ENCODE measurements at regions not wholly inside any gene's neighbourhood (a gene's known extent, or its start where the extent isn't known, plus 50 kb on each side); places are given as distances from the start of the nearest gene placed in this dataset.

- TF ChIP-seq ZNF148 (tag by site-specific recombination; IDR thresholded peaks at IDR 0.05; ENCODE audit: borderline replicate concordance) (no peak), KLF8 (tag by site-specific recombination; IDR thresholded peaks at IDR 0.05) (no peak), ZNF350 (tag by site-specific recombination; IDR thresholded peaks at IDR 0.05) (no peak), ZNF585B (tag by site-specific recombination; IDR thresholded peaks at IDR 0.05) (no peak), ZNF768 (tag by site-specific recombination; IDR thresholded peaks at IDR 0.05) (no peak)
Observed at GRCh38 chr14:104392396-104393198, 187.0 kb upstream of the C14orf180 start (continued).

- H3K27ac ChIP-seq (ENCODE audit: extremely low read depth, low read depth, low read length) = no peak overlapping the region
- no peak overlapping the region for H3K4me3 ChIP-seq (ENCODE audit: low read depth, low read length)
- TF ChIP-seq HOXC10 (CRISPR knock-in tag; IDR thresholded peaks at IDR 0.05) (no peak), ZNF202 (tag by site-specific recombination; IDR thresholded peaks at IDR 0.05; ENCODE audit: borderline replicate concordance) (no peak), ZNF596 (tag by site-specific recombination; IDR thresholded peaks at IDR 0.05) (no peak), ZNF211 (tag by site-specific recombination; IDR thresholded peaks at IDR 0.05; ENCODE audit: low read depth) (no peak), ZFP69B (tag by site-specific recombination; IDR thresholded peaks at IDR 0.05) (no peak), ZNF785 (tag by site-specific recombination; IDR thresholded peaks at IDR 0.05) (no peak), BCL11A (tag by site-specific recombination; IDR thresholded peaks at IDR 0.05; ENCODE audit: low read depth) (no peak), ZNF398 (tag by site-specific recombination; IDR thresholded peaks at IDR 0.05) (no peak), SP7 (tag by site-specific recombination; IDR thresholded peaks at IDR 0.05) (no peak), EGR2 (tag by site-specific recombination; IDR thresholded peaks at IDR 0.05; ENCODE audit: low read depth) (no peak), ZNF133 (tag by site-specific recombination; IDR thresholded peaks at IDR 0.05) (no peak), ZNF169 (tag by site-specific recombination; IDR thresholded peaks at IDR 0.05) (no peak), ZNF488 (tag by site-specific recombination; IDR thresholded peaks at IDR 0.05) (no peak)
- no peaks in the 10 kb centered on the region for H3K4me1 ChIP-seq (ENCODE audit: control insufficient read depth, insufficient read depth, low read length)
- ChIA-PET POLR2A (no interaction called here), CTCF (interaction anchor here (0.6 to 0.7 kb wide), 2 partner anchors 52 to 393 kb away, joined by 3 read pairs; no protein-coding TSS in a partner anchor)
- no peaks in the 10 kb centered on the region for H3K36me3 ChIP-seq (ENCODE audit: control insufficient read depth in 2 of 2, insufficient read depth in 1 of 2, low read length in 2 of 2)
- no peaks in the 10 kb centered on the region; the same call in 1 of the 2 replicates for H3K9me3 ChIP-seq (ENCODE audit: control insufficient read depth, insufficient read depth, low read depth, low read length)
Observed at GRCh38 chr14:104393199-104393897, 186.2 kb upstream of the C14orf180 start.

All from HEK293 (cell line).